Keratinocyte (primary cell): ENCODE measurements at regions not wholly inside any gene's neighbourhood (a gene's known extent, or its start where the extent isn't known, plus 50 kb on each side); places are given as distances from the start of the nearest gene placed in this dataset.
"Not testable (repeated sequence)": the region's sequence is repeated elsewhere in the genome, so short reads cannot be mapped to it uniquely, and the experiment has no call there.

ENCODE experiments used
- DNase-seq: peaks from one replicate; pipeline ENCODE4 v3.0.0-alpha.2; 2011; ENCODE audit warnings: low read depth, missing footprints, low spot score
- FAIRE-seq: peaks from 2 replicates; lab custom pipeline; 2011; peaks lifted over from hg19 to GRCh38; lab: Jason Lieb, UNC
- H2AFZ ChIP-seq: 2 replicates; pipeline ENCODE4 v1.6.0; 2012; ENCODE audit warnings: low read length, control low read depth, inconsistent platforms; ENCODE audit not compliant: control insufficient read depth
- H3K27ac ChIP-seq: 2 replicates; pipeline ENCODE4 v1.5.1; 2011; ENCODE audit warnings: low read length; ENCODE audit not compliant: control insufficient read depth, insufficient read depth
- H3K27me3 ChIP-seq: 3 replicates; pipeline ENCODE4 v1.6.0; 2011; ENCODE audit warnings: low read length; ENCODE audit not compliant: control insufficient read depth, insufficient read depth; ENCODE audit errors: extremely low read depth
- H3K36me3 ChIP-seq, 2 experiments: 2 replicates in 1 of 2; 3 replicates in 1 of 2; pipeline ENCODE4 v1.5.1; 2011; ENCODE audit warnings: low read length in 2 of 2, mild to moderate bottlenecking in 1 of 2; ENCODE audit not compliant: control insufficient read depth in 2 of 2, insufficient read depth in 2 of 2; ENCODE audit errors: extremely low read depth in 1 of 2
- H3K4me1 ChIP-seq: 3 replicates; pipeline ENCODE4 v1.5.1; 2011; ENCODE audit warnings: low read length; ENCODE audit not compliant: control insufficient read depth, insufficient read depth; ENCODE audit errors: extremely low read depth
- H3K4me2 ChIP-seq: 3 replicates; pipeline ENCODE4 v1.6.0; 2011; ENCODE audit warnings: low read depth, low read length; ENCODE audit not compliant: control insufficient read depth, insufficient read depth; ENCODE audit errors: extremely low read depth
- H3K4me3 ChIP-seq, 3 experiments: fragments of 200-600 bp in 1 of 3; sonication (generic) in 1 of 3; 2 replicates in 2 of 3; 3 replicates in 1 of 3; pipeline ENCODE4 v1.5.1; 2011 to 2016; ENCODE audit warnings: low read length in 3 of 3, mild to moderate bottlenecking in 3 of 3, control low read depth in 2 of 3, inconsistent platforms in 1 of 3, low read depth in 1 of 3, mixed read lengths in 1 of 3, mixed run types in 1 of 3, moderate library complexity in 1 of 3; ENCODE audit not compliant: control insufficient read depth in 2 of 3, insufficient read depth in 2 of 3; ENCODE audit errors: extremely low read depth in 1 of 3
- H3K79me2 ChIP-seq: 2 replicates; pipeline ENCODE4 v1.6.0; 2012; ENCODE audit warnings: low read length; ENCODE audit not compliant: control insufficient read depth, insufficient read depth
- H3K9ac ChIP-seq: 3 replicates; pipeline ENCODE4 v1.6.0; 2011; ENCODE audit warnings: low read length; ENCODE audit not compliant: control insufficient read depth, insufficient read depth; ENCODE audit errors: extremely low read depth
- H3K9me1 ChIP-seq: 3 replicates; pipeline ENCODE4 v1.6.0; 2011; ENCODE audit warnings: low read length; ENCODE audit not compliant: control insufficient read depth, insufficient read depth; ENCODE audit errors: extremely low read depth
- H3K9me3 ChIP-seq: 2 replicates; pipeline ENCODE4 v1.5.1; 2012; ENCODE audit warnings: low read depth, low read length; ENCODE audit not compliant: control insufficient read depth
- H4K20me1 ChIP-seq: 3 replicates; pipeline ENCODE4 v1.6.0; 2011; ENCODE audit warnings: low read length; ENCODE audit not compliant: control insufficient read depth, insufficient read depth; ENCODE audit errors: extremely low read depth
- CTCF ChIP-seq, 3 experiments: IDR thresholded peaks in 1 of 3; conservative IDR thresholded peaks in 1 of 3; optimal IDR thresholded peaks in 1 of 3; 2 replicates in 2 of 3; 3 replicates in 1 of 3; pipeline versions ENCODE3 to v1.5.1; 2011; ENCODE audit warnings: low read length in 3 of 3, mild to moderate bottlenecking in 3 of 3, moderate library complexity in 2 of 3, control low read depth in 1 of 3, inconsistent platforms in 1 of 3; ENCODE audit not compliant: insufficient read depth in 2 of 3; ENCODE audit errors: extremely low read depth in 1 of 3
- EZH2 ChIP-seq: IDR thresholded peaks from one replicate; pipeline ENCODE4 v1.6.1; 2012; ENCODE audit warnings: inconsistent platforms, mild to moderate bottlenecking, low read length, moderate library complexity
- dilution Hi-C: fragments of 300-500 bp; cut with MboI; formaldehyde crosslinking; loops from one replicate; pipeline ENCODE4 v1.7.0; 2020; ENCODE audit warnings: low sequenced_read_pairs; ENCODE audit not compliant: extremely low pct_ligation_motif_present

DNA sequence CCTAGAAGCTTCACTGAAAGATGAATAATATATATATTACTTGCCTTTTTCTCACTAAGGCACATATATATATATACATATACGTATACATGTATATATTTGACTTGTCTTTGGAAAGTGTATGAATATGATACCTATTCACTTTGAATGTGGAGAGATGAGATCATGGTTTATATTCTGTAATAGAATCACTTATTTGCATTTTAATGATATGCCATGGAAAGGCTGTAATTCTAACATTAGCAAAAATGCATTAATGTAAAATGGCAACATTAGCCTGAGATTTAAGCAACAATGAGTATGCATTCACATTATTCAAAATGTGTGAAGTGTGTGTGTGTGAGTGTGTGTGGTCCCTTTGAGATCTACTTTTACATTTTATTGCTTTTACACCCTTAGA, 54.5 kb upstream of the PRKD1 start:
- Histone ChIP-seq H3K4me3 (no peak overlapping the region), H4K20me1 (no peaks in the 10 kb centered on the region), H3K27me3 (no peaks in the 10 kb centered on the region), H3K9me3 (no peaks in the 10 kb centered on the region), H3K79me2 (no peaks in the 10 kb centered on the region), H3K27ac (no peak overlapping the region), H2AFZ (no peak overlapping the region), H3K36me3 (no peaks in the 10 kb centered on the region), H3K9ac (no peak overlapping the region), H3K9me1 (no peaks in the 10 kb centered on the region), H3K4me1 (no peaks in the 10 kb centered on the region), H3K4me2 (no peak overlapping the region)
- dilution Hi-C loops: no loop called here
- FAIRE-seq: no peak
- DNase-seq: no peak
- TF ChIP-seq CTCF (optimal IDR thresholded peaks at IDR 0.05 in 1 of 3, IDR thresholded peaks at IDR 0.05 in 1 of 3, conservative IDR thresholded peaks at IDR 0.05 in 1 of 3; ENCODE audit: extremely low read depth in 1 of 3, insufficient read depth in 2 of 3, low read length in 3 of 3) (no peak), EZH2 (no peak)

GRCh38 chr14:29982993-29983392, 55.3 kb upstream of the PRKD1 start:
- no peaks in the 10 kb centered on the region for H3K27me3 ChIP-seq
- TF ChIP-seq EZH2 (no peak), CTCF (optimal IDR thresholded peaks at IDR 0.05 in 1 of 3, IDR thresholded peaks at IDR 0.05 in 1 of 3, conservative IDR thresholded peaks at IDR 0.05 in 1 of 3; ENCODE audit: extremely low read depth in 1 of 3, insufficient read depth in 2 of 3, low read length in 3 of 3) (no peak)
- dilution Hi-C loops: no loop called here
- H2AFZ ChIP-seq: no peak overlapping the region
- no peak overlapping the region for H3K9ac ChIP-seq
- H3K9me1 ChIP-seq: no peaks in the 10 kb centered on the region
- H3K79me2 ChIP-seq: no peaks in the 10 kb centered on the region
- no peaks in the 10 kb centered on the region for H3K4me1 ChIP-seq
- H3K4me3 ChIP-seq: no peak overlapping the region
- H3K9me3 ChIP-seq: no peaks in the 10 kb centered on the region
- DNase-seq (no peak), FAIRE-seq (no peak)
- no peaks in the 10 kb centered on the region for H3K36me3 ChIP-seq
- H3K4me2 ChIP-seq: no peak overlapping the region
- H4K20me1 ChIP-seq: no peaks in the 10 kb centered on the region
- no peak overlapping the region for H3K27ac ChIP-seq

DNA sequence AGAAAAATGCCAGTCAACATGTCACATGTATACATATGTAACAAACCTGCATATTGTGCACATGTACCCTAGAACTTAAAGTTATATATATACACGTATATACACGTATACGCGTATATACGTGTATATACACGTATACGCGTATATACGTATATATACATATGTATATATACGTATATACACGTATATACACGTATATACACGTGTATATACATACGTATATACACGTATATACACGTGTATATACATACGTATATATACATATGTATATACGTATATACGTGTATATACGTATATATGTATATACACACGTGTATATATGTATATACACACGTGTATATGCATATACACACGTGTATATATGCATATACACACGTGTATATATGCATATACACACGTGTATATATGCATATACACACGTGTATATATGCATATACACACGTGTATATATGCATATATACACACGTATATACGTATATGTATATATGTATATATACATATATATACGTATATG, 62.8 kb upstream of the PRKD1 start:
- H2AFZ ChIP-seq, FAIRE-seq, H3K27ac ChIP-seq, H3K27me3 ChIP-seq, dilution Hi-C loops, H3K9me1 ChIP-seq, H3K4me2 ChIP-seq, DNase-seq, H3K79me2 ChIP-seq, H3K9me3 ChIP-seq, H3K4me3 ChIP-seq, H4K20me1 ChIP-seq, H3K4me1 ChIP-seq, H3K36me3 ChIP-seq, H3K9ac ChIP-seq: not testable (repeated sequence)
